Lower leg skin (tissue), 4 donors: ENCODE measurements at regions not wholly inside any gene's neighbourhood (a gene's known extent, or its start where the extent isn't known, plus 50 kb on each side); places are given as distances from the start of the nearest gene placed in this dataset.

Experiments used
- DNase-seq, 2 donors: peaks; one replicate each; pipeline ENCODE4 v3.0.0-alpha.2; 2019; ENCODE audit warnings: low spot score in 2 of 2
- H3K4me3 ChIP-seq: fragments of 200-600 bp; sonication (generic); 2 replicates; pipeline ENCODE4 v1.5.1; 2017; ENCODE audit warnings: mild to moderate bottlenecking, low read depth; ENCODE audit not compliant: poor library complexity, severe bottlenecking
- POLR2A ChIP-seq, 2 donors: fragments of 450-650 bp; IDR thresholded peaks; one replicate each; pipeline ENCODE4 v1.6.1; 2016 to 2017; ENCODE audit warnings: antibody characterized with exemption in 2 of 2, mild to moderate bottlenecking in 1 of 2, moderate library complexity in 1 of 2
- WGBS, 2 donors: methylation state at CpG; one replicate each; pipeline ENCODE4 v1.1.5; 2018; 5-methylcytosine and 5-hydroxymethylcytosine counted together
- intact Hi-C: fragments of 100-400 bp; cut with DNase I; formaldehyde crosslinking; loops from one replicate; pipeline ENCODE4 v1.15.0; 2023; ENCODE audit warnings: low total_unique reads
- TF ChIP-seq, protein P1 (sequence below), 3 donors: fragments of 450-650 bp; IDR thresholded peaks; one replicate each; pipeline ENCODE4 v1.5.1; 2016; ENCODE audit warnings: antibody characterized with exemption in 3 of 3, mild to moderate bottlenecking in 3 of 3, moderate library complexity in 2 of 3

DNA sequence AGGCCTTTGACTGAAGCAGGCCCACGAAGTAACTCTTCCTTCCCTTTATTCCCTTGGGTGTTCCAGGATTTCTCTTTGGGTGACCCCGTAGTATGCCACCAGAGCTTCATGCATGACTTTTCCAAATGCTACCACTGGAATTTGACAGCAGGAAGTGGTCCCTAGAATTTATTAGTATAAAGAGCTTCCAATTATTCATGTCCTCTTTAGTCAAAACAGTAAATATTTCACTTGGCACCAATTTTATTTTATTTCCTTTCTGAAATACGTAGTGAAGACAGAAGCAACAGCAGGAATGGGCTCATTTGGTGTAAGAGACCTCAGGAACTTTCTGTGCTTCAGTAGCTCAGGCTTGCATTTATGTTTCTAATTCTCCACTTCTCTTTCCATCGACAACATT lies 151.3 kb downstream of the LCA5 start:
- DNase-seq: no peak
- intact Hi-C loops: no loop called here
- 59 to 71% methylated on average over 4 of the region's 4 CpGs for WGBS, 2 donors
- TF ChIP-seq, protein P1, sequence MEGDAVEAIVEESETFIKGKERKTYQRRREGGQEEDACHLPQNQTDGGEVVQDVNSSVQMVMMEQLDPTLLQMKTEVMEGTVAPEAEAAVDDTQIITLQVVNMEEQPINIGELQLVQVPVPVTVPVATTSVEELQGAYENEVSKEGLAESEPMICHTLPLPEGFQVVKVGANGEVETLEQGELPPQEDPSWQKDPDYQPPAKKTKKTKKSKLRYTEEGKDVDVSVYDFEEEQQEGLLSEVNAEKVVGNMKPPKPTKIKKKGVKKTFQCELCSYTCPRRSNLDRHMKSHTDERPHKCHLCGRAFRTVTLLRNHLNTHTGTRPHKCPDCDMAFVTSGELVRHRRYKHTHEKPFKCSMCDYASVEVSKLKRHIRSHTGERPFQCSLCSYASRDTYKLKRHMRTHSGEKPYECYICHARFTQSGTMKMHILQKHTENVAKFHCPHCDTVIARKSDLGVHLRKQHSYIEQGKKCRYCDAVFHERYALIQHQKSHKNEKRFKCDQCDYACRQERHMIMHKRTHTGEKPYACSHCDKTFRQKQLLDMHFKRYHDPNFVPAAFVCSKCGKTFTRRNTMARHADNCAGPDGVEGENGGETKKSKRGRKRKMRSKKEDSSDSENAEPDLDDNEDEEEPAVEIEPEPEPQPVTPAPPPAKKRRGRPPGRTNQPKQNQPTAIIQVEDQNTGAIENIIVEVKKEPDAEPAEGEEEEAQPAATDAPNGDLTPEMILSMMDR (IDR thresholded peaks at IDR 0.05): no peak
- no peak for TF ChIP-seq POLR2A (IDR thresholded peaks at IDR 0.05)
- H3K4me3 ChIP-seq: no peak overlapping the region

DNA sequence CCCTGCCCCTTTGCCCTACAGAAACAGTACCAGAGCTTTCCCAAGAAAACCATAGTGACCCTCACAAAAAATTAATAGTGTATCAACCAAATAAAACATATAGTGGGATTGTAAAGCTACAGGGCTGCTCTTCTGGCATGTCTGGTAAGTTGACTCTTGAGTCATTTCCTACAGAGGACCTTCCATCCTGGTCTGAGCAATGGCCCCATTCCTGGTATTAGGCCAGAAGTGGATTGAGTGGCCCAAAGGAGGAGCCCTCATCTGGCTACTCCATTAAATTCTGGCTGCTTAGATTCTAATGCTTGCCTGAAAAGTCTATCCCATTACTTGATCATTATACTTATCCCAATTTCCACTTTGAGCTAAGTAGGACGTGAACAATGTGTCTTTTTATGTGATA lies 150.9 kb upstream of the HMGN3 start:
- intact Hi-C loops: no loop called here
- DNase-seq: no peak
- no peak overlapping the region for H3K4me3 ChIP-seq
- TF ChIP-seq POLR2A (IDR thresholded peaks at IDR 0.05): no peak
- TF ChIP-seq, protein P1 (IDR thresholded peaks at IDR 0.05): no peak
- WGBS, 2 donors: 93% methylated on average over 1 of the region's 1 CpG

DNA sequence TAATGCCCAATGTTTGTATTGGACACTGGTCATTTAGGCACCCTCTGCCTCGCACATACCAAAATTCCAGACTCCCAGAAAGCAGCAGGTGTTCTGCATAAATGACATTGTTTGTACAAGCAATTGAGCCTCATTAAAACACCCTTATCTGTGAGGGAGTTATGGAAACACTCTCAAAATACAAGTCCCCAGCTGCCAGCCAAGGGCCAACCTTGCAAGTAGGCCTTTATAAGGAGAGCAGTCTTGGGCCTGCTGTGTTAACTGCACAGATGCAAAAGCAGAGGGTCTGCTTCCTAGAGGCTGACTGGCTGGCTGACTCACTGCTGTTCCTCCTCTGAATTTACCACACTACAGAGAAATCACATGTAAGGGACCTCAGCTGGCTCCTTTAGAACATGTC lies 150.4 kb upstream of the HMGN3 start:
- no peak for TF ChIP-seq POLR2A (IDR thresholded peaks at IDR 0.05)
- TF ChIP-seq, protein P1 (IDR thresholded peaks at IDR 0.05): no peak
- no peak overlapping the region for H3K4me3 ChIP-seq
- 95 to 100% methylated on average over 1 of the region's 1 CpG for WGBS, 2 donors
- no peak for DNase-seq
- intact Hi-C loops: no loop called here

DNA sequence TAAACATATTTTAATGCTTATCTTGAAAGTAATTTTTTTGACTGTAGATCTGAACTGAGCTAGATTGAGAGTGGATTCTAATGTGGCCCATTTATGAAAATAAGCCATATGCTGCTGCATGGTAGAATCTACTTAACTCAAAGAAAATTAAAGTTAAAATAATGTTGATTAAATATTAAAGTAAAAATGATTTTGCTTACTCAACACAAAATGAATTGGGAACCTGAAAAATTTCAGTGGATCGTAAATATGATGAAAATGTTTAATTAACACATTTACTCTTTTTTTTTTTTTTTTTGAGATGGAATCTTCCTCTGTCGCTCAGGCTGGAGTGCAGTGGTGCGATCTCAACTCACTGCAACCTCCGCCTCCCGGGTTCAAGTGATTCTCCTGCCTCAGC lies 144.5 kb upstream of the HMGN3 start:
- no peak for TF ChIP-seq POLR2A (IDR thresholded peaks at IDR 0.05)
- TF ChIP-seq, protein P1 (IDR thresholded peaks at IDR 0.05): no peak
- no peak overlapping the region for H3K4me3 ChIP-seq
- DNase-seq: no peak
- 93 to 96% methylated on average over 5 of the region's 5 CpGs for WGBS, 2 donors
- intact Hi-C loops: no loop called here

DNA sequence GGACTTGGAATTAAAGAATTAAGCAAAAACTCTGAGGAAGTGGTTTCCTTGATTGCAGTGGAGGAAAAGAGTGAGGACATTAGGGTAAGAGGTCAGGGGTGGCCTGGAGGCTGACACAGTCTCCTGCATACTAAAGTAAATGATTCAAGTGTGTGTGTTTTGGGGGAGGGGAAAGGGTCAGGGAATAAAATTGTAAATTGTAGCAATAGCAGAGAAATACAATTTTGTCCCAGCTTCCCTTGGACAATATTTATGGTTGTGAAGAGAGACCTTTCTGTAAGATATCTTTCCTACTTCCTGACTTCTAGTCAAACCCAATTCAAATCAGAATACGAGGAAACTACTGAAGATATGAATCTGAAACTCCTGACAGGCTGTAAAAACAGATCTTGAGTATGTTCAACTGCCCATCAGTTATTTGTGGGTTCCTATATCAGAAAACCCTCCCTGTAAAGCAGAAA lies 143.4 kb upstream of the HMGN3 start:
- intact Hi-C loops: no loop called here
- TF ChIP-seq, protein P1 (IDR thresholded peaks at IDR 0.05): no peak
- no peak for TF ChIP-seq POLR2A (IDR thresholded peaks at IDR 0.05)
- no peak overlapping the region for H3K4me3 ChIP-seq
- WGBS, 2 donors: 41 to 50% methylated on average over 1 of the region's 1 CpG
- DNase-seq: no peak

DNA sequence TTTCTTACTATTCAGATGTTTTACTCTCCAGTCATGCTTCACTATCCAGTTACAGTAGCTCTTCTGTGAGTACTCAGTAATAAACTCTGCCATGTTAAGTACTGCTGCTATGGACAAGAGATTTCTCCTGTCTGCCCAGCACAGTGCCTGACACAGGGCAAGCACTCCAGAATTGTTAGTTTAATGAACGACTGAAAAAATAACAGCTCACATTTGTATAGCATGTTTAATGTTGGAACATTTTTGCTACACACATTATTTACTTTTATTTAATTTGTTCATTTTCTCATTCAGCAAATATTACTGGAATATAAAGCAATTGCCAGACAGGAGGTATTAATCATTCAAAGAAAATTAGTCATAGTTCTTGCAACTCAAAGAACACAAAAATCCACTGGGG lies 142.6 kb upstream of the HMGN3 start:
- no peak for DNase-seq
- intact Hi-C loops: no loop called here
- no peak overlapping the region for H3K4me3 ChIP-seq
- TF ChIP-seq POLR2A (IDR thresholded peaks at IDR 0.05): no peak
- TF ChIP-seq, protein P1 (IDR thresholded peaks at IDR 0.05): no peak
- 55% methylated on average over 1 of the region's 1 CpG for WGBS, 2 donors
